ENCODE measurements at regions not wholly inside any gene's neighbourhood (a gene's known extent, or its start where the extent isn't known, plus 50 kb on each side); places are given as distances from the start of the nearest gene placed in this dataset.

- ChIA-PET POLR2A (no interaction called here), CTCF (interaction anchor here (0.7 to 2.1 kb wide), 5 partner anchors 10 to 226 kb away, joined by 3 to 7 read pairs (median 5); partner anchors contain the start of gene ABLIM3)
- H3K4me3 ChIP-seq (ENCODE audit: low read depth in 2 of 2, low read length in 1 of 2) = no peak overlapping the region
- H3K36me3 ChIP-seq (replicated peaks in 1 of 2; ENCODE audit: control insufficient read depth in 1 of 2, insufficient read depth in 2 of 2, low read length in 1 of 2) = no peaks in the 10 kb centered on the region
- no peaks in the 10 kb centered on the region for H4K20me1 ChIP-seq (ENCODE audit: insufficient read depth)
- peaks cover 0 to 34% of the 10 kb centered on the region in 2 experiments; a peak in 3 of 4 replicates for H3K4me1 ChIP-seq (ENCODE audit: control insufficient read depth in 1 of 2, insufficient read depth in 2 of 2, low read depth in 1 of 2, low read length in 1 of 2)
- no peak overlapping the region for H3K4me2 ChIP-seq
- TF ChIP-seq ELF1 (IDR thresholded peaks at IDR 0.05) = no peak
- TF ChIP-seq TEAD4 (IDR thresholded peaks at IDR 0.05; ENCODE audit: borderline replicate concordance, insufficient read depth) = no peak
- TF ChIP-seq EZH2phosphoT487 (IDR thresholded peaks at IDR 0.05; ENCODE audit: borderline replicate concordance, low read depth) = no peak
- no peak for TF ChIP-seq POLR2AphosphoS5 (IDR thresholded peaks at IDR 0.05; ENCODE audit: low read depth, low read length)
- DNase-seq = no peak
- peaks cover 36% of the 10 kb centered on the region for H3F3A ChIP-seq (replicated peaks; ENCODE audit: insufficient read depth)
- H3K9me3 ChIP-seq = no peaks in the 10 kb centered on the region
- no peak overlapping the region; a peak in 1 of 4 replicates for H3K27ac ChIP-seq (ENCODE audit: low read depth in 2 of 2, low read length in 1 of 2)
- 91% methylated on average over 7 of the region's 7 CpGs for WGBS (ENCODE audit: low lambda C conversion rate)
- no peaks in the 10 kb centered on the region for H3K27me3 ChIP-seq (ENCODE audit: insufficient read depth)
- H3K79me2 ChIP-seq (ENCODE audit: insufficient read depth) = no peaks in the 10 kb centered on the region
- no peak overlapping the region for H3K9ac ChIP-seq
- no peak overlapping the region for H2AFZ ChIP-seq (ENCODE audit: low read depth)
- no peaks in the 10 kb centered on the region for H3K9me2 ChIP-seq
Observed at GRCh38 chr5:148915224-148915817, 88.9 kb downstream of the ADRB2 start.

GRCh38 chr5:148920646-148921288 lies 94.4 kb downstream of the ADRB2 start:
- Histone ChIP-seq H3K9me3 (no peaks in the 10 kb centered on the region), H3K79me2 (ENCODE audit: insufficient read depth) (no peaks in the 10 kb centered on the region), H3K27ac (ENCODE audit: low read depth in 2 of 2, low read length in 1 of 2) (no peak overlapping the region), H4K20me1 (ENCODE audit: insufficient read depth) (no peaks in the 10 kb centered on the region), H3K4me2 (no peak overlapping the region), H3K36me3 (replicated peaks in 1 of 2; ENCODE audit: control insufficient read depth in 1 of 2, insufficient read depth in 2 of 2, low read length in 1 of 2) (no peaks in the 10 kb centered on the region), H3K4me3 (ENCODE audit: low read depth in 2 of 2, low read length in 1 of 2) (no peak overlapping the region), H3K9me2 (no peaks in the 10 kb centered on the region), H2AFZ (ENCODE audit: low read depth) (no peak overlapping the region), H3K4me1 (ENCODE audit: control insufficient read depth in 1 of 2, insufficient read depth in 2 of 2, low read depth in 1 of 2, low read length in 1 of 2) (peaks cover 0 to 3% of the 10 kb centered on the region in 2 experiments; a peak in 1 of 4 replicates), H3K27me3 (ENCODE audit: insufficient read depth) (no peaks in the 10 kb centered on the region), H3K9ac (no peak overlapping the region), H3F3A (replicated peaks; ENCODE audit: insufficient read depth) (no peaks in the 10 kb centered on the region)
- 33% methylated on average over 2 of the region's 2 CpGs for WGBS (ENCODE audit: low lambda C conversion rate)
- TF ChIP-seq NFIC (IDR thresholded peaks at IDR 0.05; ENCODE audit: borderline replicate concordance) (no peak), EZH2phosphoT487 (IDR thresholded peaks at IDR 0.05; ENCODE audit: borderline replicate concordance, low read depth) (no peak), EP300 (IDR thresholded peaks at IDR 0.05; ENCODE audit: borderline replicate concordance in 1 of 2, low read depth in 1 of 2, low read length in 1 of 2) (no peak), RCOR1 (IDR thresholded peaks at IDR 0.05; ENCODE audit: low read length) (no peak), RAD21 (IDR thresholded peaks at IDR 0.05; ENCODE audit: low read length) (no peak), MEF2A (IDR thresholded peaks at IDR 0.05; ENCODE audit: borderline replicate concordance, low read depth) (no peak), NRF1 (IDR thresholded peaks at IDR 0.05; ENCODE audit: low read depth, low read length) (no peak), USF1 (IDR thresholded peaks at IDR 0.05; ENCODE audit: borderline replicate concordance, low read depth) (no peak), ELF1 (IDR thresholded peaks at IDR 0.05) (no peak), MXI1 (IDR thresholded peaks at IDR 0.05; ENCODE audit: low read depth, low read length) (no peak), FOXJ3 (CRISPR knock-in tag; IDR thresholded peaks at IDR 0.05) (no peak), SMC3 (IDR thresholded peaks at IDR 0.05; ENCODE audit: low read depth, low read length) (no peak), TCF12 (IDR thresholded peaks at IDR 0.05) (no peak), FOXM1 (IDR thresholded peaks at IDR 0.05; ENCODE audit: low read depth) (no peak), POLR2AphosphoS5 (IDR thresholded peaks at IDR 0.05; ENCODE audit: low read depth, low read length) (no peak), GATA2 (CRISPR knock-in tag; IDR thresholded peaks at IDR 0.05) (no peak), FOSL2 (IDR thresholded peaks at IDR 0.05; ENCODE audit: borderline replicate concordance, low read depth) (no peak), CTCF (IDR thresholded peaks at IDR 0.05) (no peak)
- TF ChIP-seq, protein P1, sequence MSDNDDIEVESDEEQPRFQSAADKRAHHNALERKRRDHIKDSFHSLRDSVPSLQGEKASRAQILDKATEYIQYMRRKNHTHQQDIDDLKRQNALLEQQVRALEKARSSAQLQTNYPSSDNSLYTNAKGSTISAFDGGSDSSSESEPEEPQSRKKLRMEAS (IDR thresholded peaks at IDR 0.05; ENCODE audit: low read depth) = no peak
- TF ChIP-seq, protein P2, sequence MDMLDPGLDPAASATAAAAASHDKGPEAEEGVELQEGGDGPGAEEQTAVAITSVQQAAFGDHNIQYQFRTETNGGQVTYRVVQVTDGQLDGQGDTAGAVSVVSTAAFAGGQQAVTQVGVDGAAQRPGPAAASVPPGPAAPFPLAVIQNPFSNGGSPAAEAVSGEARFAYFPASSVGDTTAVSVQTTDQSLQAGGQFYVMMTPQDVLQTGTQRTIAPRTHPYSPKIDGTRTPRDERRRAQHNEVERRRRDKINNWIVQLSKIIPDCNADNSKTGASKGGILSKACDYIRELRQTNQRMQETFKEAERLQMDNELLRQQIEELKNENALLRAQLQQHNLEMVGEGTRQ (IDR thresholded peaks at IDR 0.05; ENCODE audit: borderline replicate concordance, low read depth, low read length) = no peak
- ChIA-PET POLR2A (no interaction called here), CTCF (no interaction called here)
- no peak for DNase-seq
